ENCODE measurements at regions not wholly inside any gene's neighbourhood (a gene's known extent, or its start where the extent isn't known, plus 50 kb on each side); places are given as distances from the start of the nearest gene placed in this dataset.

DNA sequence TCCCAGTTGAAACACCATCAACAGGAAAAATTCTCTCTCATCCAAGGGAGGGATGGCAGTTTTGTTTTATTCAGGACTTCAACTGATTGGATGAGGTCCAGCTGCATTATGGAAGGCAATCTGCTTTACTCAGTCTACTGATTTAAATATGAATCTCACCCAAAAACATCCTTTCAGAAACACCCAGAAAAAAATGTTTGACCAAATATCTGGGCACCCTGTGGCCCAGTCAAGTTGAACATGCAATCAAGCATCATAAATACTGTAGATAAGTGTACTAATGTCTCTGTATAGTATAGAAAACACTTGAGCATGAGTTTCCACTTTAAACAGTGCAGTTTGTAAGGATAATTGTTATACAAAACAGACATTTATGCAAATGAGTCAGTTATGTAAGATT, 753.2 kb downstream of the ARAP2 start:
- TF ChIP-seq, protein P1, sequence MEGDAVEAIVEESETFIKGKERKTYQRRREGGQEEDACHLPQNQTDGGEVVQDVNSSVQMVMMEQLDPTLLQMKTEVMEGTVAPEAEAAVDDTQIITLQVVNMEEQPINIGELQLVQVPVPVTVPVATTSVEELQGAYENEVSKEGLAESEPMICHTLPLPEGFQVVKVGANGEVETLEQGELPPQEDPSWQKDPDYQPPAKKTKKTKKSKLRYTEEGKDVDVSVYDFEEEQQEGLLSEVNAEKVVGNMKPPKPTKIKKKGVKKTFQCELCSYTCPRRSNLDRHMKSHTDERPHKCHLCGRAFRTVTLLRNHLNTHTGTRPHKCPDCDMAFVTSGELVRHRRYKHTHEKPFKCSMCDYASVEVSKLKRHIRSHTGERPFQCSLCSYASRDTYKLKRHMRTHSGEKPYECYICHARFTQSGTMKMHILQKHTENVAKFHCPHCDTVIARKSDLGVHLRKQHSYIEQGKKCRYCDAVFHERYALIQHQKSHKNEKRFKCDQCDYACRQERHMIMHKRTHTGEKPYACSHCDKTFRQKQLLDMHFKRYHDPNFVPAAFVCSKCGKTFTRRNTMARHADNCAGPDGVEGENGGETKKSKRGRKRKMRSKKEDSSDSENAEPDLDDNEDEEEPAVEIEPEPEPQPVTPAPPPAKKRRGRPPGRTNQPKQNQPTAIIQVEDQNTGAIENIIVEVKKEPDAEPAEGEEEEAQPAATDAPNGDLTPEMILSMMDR (IDR thresholded peaks at IDR 0.05; ENCODE audit: control extremely low read depth, extremely low read depth, low read depth, missing control alignments) = no peak
- ChIA-PET POLR2A (no interaction called here), CTCF (no interaction called here)
- DNase-seq (ENCODE audit: extremely low spot score) = no peak

DNA sequence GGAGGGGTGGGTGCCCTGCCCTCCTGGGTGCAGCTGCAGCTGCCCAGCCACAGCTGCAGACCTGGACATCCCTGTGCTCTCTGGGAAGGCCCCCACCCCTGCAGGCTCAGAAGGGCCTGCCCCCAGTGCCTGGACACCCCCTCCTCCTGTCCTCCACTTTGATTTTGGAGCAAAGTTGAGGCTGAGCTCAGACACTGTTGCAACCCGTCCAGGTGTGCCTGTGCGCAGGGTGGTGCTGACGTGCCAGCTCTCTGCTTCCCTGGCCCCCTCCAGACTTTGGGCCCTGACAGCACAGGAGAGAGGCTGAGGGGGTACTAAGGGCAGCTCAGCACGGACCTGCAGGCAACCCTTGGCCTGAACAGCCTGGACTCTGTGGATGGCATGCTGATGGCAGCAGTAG, 750.3 kb downstream of the ARAP2 start:
- CTCF ChIA-PET = interaction anchor here (1.3 to 1.7 kb wide), 2 partner anchors 8 to 25 kb away, joined by 5 to 6 read pairs; no protein-coding TSS in a partner anchor
- POLR2A ChIA-PET = no interaction called here
- TF ChIP-seq, protein P1 (IDR thresholded peaks at IDR 0.05; ENCODE audit: control extremely low read depth, extremely low read depth, low read depth, missing control alignments) = no peak
- no peak for DNase-seq (ENCODE audit: extremely low spot score)

DNA sequence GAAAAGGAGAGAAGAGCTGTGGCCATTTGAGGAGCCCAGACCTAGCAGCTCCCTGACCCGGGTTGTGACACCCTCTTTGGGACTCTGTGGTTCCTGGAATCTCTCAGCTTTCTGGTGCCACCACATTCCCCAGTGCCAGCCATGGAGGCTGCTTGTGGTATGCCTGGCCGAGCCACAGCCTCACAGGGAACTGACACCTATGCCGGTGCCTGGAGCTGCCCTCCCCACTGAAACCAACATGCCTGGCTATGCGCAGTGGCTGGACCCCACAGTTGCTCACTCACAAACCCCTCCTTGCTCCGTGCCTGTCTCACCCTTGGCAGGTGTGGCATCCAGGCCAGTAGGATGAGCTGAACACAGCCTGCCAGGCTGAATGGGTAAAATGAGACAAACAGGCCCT, 749.4 kb downstream of the ARAP2 start:
- no peak for DNase-seq (ENCODE audit: extremely low spot score)
- TF ChIP-seq, protein P1 (IDR thresholded peaks at IDR 0.05; ENCODE audit: control extremely low read depth, extremely low read depth, low read depth, missing control alignments) = no peak
- ChIA-PET CTCF (interaction anchor here (1.2 to 1.3 kb wide), 3 partner anchors 9 to 87 kb away, joined by 4 to 5 read pairs (median 4); no protein-coding TSS in a partner anchor), POLR2A (no interaction called here)

DNA sequence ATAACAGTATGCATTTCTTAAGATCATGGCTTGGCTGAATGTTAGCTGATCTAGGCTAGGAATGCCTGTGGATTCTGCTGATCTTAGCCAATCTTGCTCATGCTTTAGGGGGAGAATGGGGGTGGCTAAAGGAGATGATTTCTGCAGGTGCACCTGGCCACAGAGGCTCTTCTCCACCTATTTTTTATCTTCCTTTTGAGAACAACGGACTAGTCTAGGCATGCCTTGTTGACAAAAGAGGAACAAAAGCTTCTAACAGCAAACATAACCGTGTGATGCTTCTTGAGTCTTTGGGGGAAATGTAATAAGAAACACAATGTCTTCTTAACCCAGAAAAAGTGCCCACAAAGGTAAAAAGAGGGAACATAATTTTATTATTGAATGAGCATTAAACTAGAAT, 743.5 kb downstream of the ARAP2 start:
- POLR2A ChIA-PET = no interaction called here
- no peak for DNase-seq (ENCODE audit: extremely low spot score)
- TF ChIP-seq, protein P1 (IDR thresholded peaks at IDR 0.05; ENCODE audit: control extremely low read depth, extremely low read depth, low read depth, missing control alignments) = no peak
- CTCF ChIA-PET = interaction anchor here (1.0 kb wide), 1 partner anchor 30 kb away, joined by 3 read pairs; no protein-coding TSS in a partner anchor

DNA sequence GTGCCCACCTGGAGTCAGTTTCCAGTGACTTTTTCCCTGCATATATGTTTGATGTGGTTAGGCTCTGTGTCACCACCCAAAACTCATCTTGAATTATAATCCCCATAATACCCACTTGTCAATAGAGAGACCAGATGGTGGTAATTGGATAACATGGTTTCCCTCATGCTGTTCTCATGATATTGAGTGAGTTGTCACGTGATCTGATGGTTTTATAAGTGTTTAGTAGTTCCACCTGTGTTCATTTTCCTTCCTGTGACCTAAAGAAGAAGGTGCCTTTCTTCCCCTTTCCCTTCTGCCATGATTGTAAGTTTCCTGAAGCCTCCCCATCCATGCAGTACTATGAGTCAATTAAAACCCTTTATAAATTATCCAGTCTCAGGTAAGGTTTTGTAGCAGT, 740.9 kb downstream of the ARAP2 start:
- POLR2A ChIA-PET = no interaction called here
- TF ChIP-seq, protein P1 (IDR thresholded peaks at IDR 0.05; ENCODE audit: control extremely low read depth, extremely low read depth, low read depth, missing control alignments) = no peak
- CTCF ChIA-PET = no interaction called here
- DNase-seq (ENCODE audit: extremely low spot score) = no peak

DNA sequence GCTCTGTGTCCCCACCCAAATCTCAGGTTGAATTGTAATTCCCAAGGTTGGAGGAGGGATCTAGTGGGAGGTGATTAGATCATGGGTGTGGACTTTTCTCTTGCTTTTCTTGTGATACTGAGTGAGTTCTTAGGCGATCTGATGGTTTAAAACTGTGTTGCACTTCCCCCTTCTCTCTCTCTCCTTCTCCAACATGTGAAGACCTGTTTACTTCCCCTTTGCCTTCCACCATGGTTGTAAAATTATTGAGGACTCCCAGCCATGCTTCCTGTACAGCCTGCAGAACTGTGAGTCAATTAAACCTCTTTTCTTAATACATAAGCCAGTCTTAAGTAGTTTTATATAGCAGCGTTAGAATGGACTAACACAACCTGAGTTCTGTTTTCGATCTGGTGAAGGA, 738.2 kb downstream of the ARAP2 start:
- DNase-seq (ENCODE audit: extremely low spot score) = no peak
- TF ChIP-seq, protein P1 (IDR thresholded peaks at IDR 0.05; ENCODE audit: control extremely low read depth, extremely low read depth, low read depth, missing control alignments) = no peak
- ChIA-PET CTCF (no interaction called here), POLR2A (no interaction called here)

DNA sequence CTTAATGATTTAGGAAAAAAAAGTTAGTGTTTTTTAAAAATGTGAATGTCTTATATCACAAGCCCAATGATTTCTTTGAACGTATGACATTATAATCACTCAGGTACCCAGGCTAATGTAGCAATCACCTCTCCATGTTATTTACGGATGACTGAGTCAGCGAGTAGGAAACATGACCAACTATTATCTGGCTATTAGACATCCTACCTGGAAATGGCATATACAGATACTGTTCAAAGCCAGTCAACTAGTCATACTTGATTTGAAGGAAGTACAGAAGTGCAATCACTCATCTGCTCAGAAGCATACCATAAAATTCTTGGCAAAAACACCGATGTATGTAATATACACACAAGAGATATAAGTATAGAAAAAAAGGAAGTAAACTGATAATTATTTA, 732.5 kb downstream of the ARAP2 start:
- TF ChIP-seq, protein P1 (IDR thresholded peaks at IDR 0.05; ENCODE audit: control extremely low read depth, extremely low read depth, low read depth, missing control alignments) = no peak
- POLR2A ChIA-PET = no interaction called here
- CTCF ChIA-PET = no interaction called here
- DNase-seq (ENCODE audit: extremely low spot score) = no peak
